GM12892 (cell line): ENCODE measurements at regions not wholly inside any gene's neighbourhood (a gene's known extent, or its start where the extent isn't known, plus 50 kb on each side); places are given as distances from the start of the nearest gene placed in this dataset.
"Not testable (repeated sequence)": the region's sequence is repeated elsewhere in the genome, so short reads cannot be mapped to it uniquely, and the experiment has no call there.

Experiments
- POLR2A ChIP-seq: IDR thresholded peaks from 2 replicates; pipeline ENCODE4 v1.6.1; 2011; ENCODE audit warnings: low read depth, low read length, control low read depth
- POLR2AphosphoS5 ChIP-seq: IDR thresholded peaks from 2 replicates; pipeline ENCODE4 v1.6.1; 2011; ENCODE audit warnings: low read depth, low read length, control low read depth

DNA sequence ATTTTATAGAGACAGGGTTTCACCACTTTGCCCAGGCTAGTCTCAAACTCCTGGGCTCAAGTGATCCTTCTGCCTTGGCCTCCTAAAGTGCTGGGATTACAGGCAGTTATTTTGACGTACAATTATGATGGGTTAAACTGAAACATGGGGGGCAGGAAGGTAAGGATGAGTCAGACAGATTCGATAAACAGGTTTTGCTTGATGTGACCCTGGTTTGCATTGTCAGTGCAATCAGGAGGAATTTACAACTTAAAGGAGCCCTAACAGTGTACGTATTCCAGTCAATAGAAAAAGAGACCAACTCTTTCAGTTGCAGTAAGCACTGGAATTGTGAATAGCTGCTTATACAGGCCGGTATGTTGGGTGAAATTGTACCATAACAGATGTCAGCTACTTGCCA is 246.3 kb upstream of the NOTCH2NLA start:
- not testable (repeated sequence) for TF ChIP-seq POLR2A, POLR2AphosphoS5
